ENCODE measurements at regions not wholly inside any gene's neighbourhood (a gene's known extent, or its start where the extent isn't known, plus 50 kb on each side); places are given as distances from the start of the nearest gene placed in this dataset.

DNA sequence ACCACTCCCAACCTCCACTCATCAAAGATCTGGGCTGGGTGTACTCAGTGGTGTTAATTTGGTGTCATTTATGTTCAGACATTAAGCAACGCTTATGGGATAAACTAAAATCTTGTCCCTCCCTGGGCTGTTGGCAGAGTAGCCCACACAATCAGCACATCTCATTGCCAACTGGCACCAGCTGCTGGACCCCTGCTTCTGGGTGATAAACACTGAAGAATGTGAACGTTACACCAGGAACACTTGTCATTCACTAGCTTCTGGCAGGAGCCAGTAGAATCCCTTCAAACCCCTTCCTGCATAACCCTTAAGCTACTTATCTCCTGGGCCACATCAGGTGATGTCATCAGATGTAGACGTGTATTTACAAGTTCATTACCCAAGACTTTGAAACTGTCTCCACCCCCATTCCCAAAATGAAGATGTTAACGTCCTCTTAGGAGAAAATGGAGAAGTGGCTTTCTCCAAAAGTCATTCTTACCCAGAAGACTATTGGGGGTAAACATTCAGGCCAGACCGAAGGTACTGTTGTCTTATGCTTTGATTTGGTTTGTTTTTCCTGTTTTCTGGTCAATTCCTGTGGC lies 107.8 kb upstream of the CD93 start (continued):
- TF ChIP-seq, protein P1, sequence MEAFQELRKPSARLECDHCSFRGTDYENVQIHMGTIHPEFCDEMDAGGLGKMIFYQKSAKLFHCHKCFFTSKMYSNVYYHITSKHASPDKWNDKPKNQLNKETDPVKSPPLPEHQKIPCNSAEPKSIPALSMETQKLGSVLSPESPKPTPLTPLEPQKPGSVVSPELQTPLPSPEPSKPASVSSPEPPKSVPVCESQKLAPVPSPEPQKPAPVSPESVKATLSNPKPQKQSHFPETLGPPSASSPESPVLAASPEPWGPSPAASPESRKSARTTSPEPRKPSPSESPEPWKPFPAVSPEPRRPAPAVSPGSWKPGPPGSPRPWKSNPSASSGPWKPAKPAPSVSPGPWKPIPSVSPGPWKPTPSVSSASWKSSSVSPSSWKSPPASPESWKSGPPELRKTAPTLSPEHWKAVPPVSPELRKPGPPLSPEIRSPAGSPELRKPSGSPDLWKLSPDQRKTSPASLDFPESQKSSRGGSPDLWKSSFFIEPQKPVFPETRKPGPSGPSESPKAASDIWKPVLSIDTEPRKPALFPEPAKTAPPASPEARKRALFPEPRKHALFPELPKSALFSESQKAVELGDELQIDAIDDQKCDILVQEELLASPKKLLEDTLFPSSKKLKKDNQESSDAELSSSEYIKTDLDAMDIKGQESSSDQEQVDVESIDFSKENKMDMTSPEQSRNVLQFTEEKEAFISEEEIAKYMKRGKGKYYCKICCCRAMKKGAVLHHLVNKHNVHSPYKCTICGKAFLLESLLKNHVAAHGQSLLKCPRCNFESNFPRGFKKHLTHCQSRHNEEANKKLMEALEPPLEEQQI (IDR thresholded peaks at IDR 0.05), result peak; percentile 57; the same call in 1 of the 2 replicates
- no peak for TF ChIP-seq MED1 (CRISPR knock-in tag; IDR thresholded peaks at IDR 0.05; ENCODE audit: borderline replicate concordance)
- TF ChIP-seq TAF9B (IDR thresholded peaks at IDR 0.05; ENCODE audit: partially characterized antibody), result no peak
- TF ChIP-seq TEAD1 (CRISPR knock-in tag; IDR thresholded peaks at IDR 0.05), result no peak
- TF ChIP-seq, protein P2, sequence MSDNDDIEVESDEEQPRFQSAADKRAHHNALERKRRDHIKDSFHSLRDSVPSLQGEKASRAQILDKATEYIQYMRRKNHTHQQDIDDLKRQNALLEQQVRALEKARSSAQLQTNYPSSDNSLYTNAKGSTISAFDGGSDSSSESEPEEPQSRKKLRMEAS (CRISPR knock-in tag; IDR thresholded peaks at IDR 0.05), result no peak
- TF ChIP-seq HOXB6 (CRISPR knock-in tag; IDR thresholded peaks at IDR 0.05; ENCODE audit: borderline replicate concordance), result no peak
- TF ChIP-seq, protein P3, sequence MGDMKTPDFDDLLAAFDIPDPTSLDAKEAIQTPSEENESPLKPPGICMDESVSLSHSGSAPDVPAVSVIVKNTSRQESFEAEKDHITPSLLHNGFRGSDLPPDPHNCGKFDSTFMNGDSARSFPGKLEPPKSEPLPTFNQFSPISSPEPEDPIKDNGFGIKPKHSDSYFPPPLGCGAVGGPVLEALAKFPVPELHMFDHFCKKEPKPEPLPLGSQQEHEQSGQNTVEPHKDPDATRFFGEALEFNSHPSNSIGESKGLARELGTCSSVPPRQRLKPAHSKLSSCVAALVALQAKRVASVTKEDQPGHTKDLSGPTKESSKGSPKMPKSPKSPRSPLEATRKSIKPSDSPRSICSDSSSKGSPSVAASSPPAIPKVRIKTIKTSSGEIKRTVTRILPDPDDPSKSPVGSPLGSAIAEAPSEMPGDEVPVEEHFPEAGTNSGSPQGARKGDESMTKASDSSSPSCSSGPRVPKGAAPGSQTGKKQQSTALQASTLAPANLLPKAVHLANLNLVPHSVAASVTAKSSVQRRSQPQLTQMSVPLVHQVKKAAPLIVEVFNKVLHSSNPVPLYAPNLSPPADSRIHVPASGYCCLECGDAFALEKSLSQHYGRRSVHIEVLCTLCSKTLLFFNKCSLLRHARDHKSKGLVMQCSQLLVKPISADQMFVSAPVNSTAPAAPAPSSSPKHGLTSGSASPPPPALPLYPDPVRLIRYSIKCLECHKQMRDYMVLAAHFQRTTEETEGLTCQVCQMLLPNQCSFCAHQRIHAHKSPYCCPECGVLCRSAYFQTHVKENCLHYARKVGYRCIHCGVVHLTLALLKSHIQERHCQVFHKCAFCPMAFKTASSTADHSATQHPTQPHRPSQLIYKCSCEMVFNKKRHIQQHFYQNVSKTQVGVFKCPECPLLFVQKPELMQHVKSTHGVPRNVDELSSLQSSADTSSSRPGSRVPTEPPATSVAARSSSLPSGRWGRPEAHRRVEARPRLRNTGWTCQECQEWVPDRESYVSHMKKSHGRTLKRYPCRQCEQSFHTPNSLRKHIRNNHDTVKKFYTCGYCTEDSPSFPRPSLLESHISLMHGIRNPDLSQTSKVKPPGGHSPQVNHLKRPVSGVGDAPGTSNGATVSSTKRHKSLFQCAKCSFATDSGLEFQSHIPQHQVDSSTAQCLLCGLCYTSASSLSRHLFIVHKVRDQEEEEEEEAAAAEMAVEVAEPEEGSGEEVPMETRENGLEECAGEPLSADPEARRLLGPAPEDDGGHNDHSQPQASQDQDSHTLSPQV (IDR thresholded peaks at IDR 0.05), result peak; percentile 22; the same call in 1 of the 2 replicates
- TF ChIP-seq POLR2AphosphoS2 (IDR thresholded peaks at IDR 0.05; ENCODE audit: low read length), result no peak
- TF ChIP-seq PYGO2 (tag; IDR thresholded peaks at IDR 0.05), result no peak
- no peak for TF ChIP-seq FUS (optimal IDR thresholded peaks at IDR 0.05; ENCODE audit: low read depth, low read length)
- TF ChIP-seq, protein P4, sequence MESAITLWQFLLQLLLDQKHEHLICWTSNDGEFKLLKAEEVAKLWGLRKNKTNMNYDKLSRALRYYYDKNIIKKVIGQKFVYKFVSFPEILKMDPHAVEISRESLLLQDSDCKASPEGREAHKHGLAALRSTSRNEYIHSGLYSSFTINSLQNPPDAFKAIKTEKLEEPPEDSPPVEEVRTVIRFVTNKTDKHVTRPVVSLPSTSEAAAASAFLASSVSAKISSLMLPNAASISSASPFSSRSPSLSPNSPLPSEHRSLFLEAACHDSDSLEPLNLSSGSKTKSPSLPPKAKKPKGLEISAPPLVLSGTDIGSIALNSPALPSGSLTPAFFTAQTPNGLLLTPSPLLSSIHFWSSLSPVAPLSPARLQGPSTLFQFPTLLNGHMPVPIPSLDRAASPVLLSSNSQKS (CRISPR knock-in tag; IDR thresholded peaks at IDR 0.05), result no peak
- no peak for TF ChIP-seq RBM25 (IDR thresholded peaks at IDR 0.05; ENCODE audit: low read depth, low read length, severe bottlenecking)
- no peak for TF ChIP-seq WHSC1 (IDR thresholded peaks at IDR 0.05; ENCODE audit: low read length)
- no peak for TF ChIP-seq TEAD2 (tag; IDR thresholded peaks at IDR 0.05)
- TF ChIP-seq ZNF75A (CRISPR knock-in tag; IDR thresholded peaks at IDR 0.05), result no peak
- TF ChIP-seq POLR2H (tag; IDR thresholded peaks at IDR 0.05; ENCODE audit: low read depth), result 0 out of 2 replicates have a peak, but pooled peaks have one; percentile 19
- TF ChIP-seq, protein P5, sequence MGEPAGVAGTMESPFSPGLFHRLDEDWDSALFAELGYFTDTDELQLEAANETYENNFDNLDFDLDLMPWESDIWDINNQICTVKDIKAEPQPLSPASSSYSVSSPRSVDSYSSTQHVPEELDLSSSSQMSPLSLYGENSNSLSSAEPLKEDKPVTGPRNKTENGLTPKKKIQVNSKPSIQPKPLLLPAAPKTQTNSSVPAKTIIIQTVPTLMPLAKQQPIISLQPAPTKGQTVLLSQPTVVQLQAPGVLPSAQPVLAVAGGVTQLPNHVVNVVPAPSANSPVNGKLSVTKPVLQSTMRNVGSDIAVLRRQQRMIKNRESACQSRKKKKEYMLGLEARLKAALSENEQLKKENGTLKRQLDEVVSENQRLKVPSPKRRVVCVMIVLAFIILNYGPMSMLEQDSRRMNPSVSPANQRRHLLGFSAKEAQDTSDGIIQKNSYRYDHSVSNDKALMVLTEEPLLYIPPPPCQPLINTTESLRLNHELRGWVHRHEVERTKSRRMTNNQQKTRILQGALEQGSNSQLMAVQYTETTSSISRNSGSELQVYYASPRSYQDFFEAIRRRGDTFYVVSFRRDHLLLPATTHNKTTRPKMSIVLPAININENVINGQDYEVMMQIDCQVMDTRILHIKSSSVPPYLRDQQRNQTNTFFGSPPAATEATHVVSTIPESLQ (CRISPR knock-in tag; IDR thresholded peaks at IDR 0.05), result no peak
- no peak for TF ChIP-seq ZNF232 (CRISPR knock-in tag; IDR thresholded peaks at IDR 0.05)
